Ecto neural progenitor cell (in vitro differentiated cells): ENCODE measurements at regions not wholly inside any gene's neighbourhood (a gene's known extent, or its start where the extent isn't known, plus 50 kb on each side); places are given as distances from the start of the nearest gene placed in this dataset.

ENCODE experiments used
- DNase-seq: peaks from one replicate; pipeline ENCODE4 v3.0.0-alpha.2; 2018; ENCODE audit warnings: low spot score

- DNase-seq = no peak
These were observed 50.3 kb upstream of the SORBS2 start for GRCh38 chr4:185862340-185862739.

DNA sequence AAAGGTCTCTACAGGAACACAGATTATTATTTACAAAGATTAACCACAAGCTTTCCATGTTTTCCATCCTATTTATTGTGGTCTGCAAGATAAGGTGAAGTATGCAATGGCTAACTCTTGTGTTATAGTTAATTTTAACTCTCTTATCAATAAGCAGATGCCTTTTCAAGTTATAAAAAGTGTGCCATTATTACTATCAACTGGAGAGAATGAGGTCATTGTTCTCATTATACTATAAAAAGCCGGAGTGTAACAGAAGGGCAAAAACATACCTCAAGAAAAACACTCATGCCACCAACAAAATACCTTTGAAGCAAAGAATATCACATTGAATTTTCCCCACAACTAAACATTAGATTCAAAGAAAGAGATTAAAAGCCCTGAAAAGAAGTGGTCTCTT lies 52.0 kb upstream of the SORBS2 start:
- DNase-seq = no peak

- DNase-seq = no peak
These were observed 53.9 kb upstream of the SORBS2 start for GRCh38 chr4:185865901-185866328.

DNA sequence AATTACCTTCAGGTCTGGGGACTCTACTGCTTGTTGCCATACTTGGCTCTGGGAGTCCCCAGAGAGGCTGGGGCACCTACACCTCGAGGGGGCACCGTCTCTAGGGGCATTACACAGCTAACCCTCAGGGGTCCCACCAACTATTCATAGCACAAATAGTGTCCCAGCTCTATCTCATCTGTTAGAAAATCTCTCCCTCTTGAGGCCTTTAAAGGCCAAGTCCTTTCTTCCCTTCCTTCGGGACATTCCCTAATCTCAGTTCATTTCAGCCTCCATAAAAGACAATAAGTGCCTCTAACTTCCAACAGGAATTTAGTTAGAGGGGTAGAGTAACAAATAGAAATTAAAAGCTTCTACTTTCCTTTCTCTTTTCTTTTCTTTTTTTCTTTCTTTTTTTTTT lies 55.8 kb upstream of the SORBS2 start:
- no peak for DNase-seq

DNA sequence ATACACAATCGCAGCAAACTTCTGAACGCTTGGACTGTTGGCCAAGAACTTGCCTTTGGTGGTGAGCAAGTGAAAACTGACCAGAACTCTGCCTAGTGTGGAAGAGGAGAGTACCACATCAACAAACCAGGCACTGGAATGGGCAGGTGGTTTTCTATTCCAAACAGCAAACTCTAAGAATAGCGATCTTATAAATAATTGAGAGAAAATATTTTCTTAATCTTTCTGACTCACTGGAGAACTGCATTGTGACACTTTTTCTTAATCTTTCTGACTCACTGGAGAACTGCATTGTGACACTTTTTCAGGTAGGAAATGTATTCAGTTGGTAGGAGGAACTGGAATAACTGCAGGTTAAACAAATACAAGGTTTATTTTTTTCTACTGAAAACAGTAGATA lies 57.0 kb upstream of the SORBS2 start:
- DNase-seq = no peak

DNA sequence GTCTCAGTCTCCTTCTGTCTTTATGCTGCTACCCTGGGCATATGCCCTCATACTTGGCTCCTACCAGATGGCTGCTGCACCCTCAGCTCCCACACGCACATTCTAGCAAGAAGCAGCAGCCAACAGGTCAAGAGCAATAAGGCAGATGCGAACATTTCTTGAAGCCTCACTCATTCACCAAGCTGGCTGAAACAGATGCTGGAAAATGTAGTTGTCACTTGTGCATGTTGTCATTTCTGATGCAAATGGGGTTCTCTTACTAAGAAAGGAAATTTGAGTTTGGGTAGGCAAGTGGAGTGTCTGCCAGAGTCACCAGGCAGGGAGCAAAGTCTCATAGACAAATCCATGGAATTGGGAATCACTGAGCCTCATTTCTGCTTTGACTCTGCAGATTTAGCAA lies 57.4 kb upstream of the SORBS2 start:
- DNase-seq = no peak

DNA sequence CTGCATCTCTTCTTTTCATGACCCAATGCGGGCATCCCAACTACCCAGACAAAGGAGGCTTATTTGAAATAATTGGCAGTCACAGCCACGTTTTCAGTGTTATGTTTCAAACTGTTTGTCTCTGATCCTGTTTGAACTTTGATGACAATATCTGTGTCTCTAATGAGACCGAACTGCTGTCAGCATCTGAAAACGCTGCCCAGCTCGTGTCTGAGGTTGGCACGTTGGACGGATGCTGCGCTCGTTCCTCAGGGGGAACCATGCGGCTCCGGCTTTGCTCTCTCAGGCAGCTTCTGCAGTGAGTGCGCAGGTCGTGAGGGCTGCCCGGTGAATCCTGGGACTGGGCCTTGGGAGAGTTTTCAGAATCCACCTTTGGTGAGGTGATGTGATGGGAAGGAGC lies 58.4 kb upstream of the SORBS2 start:
- no peak for DNase-seq

- no peak for DNase-seq
These were observed 60.9 kb upstream of the SORBS2 start for GRCh38 chr4:185872747-185873380.

- no peak for DNase-seq
These were observed 62.7 kb upstream of the SORBS2 start for GRCh38 chr4:185874516-185875230.

GRCh38 chr4:185875316-185875907 lies 63.4 kb upstream of the SORBS2 start:
- no peak for DNase-seq

DNA sequence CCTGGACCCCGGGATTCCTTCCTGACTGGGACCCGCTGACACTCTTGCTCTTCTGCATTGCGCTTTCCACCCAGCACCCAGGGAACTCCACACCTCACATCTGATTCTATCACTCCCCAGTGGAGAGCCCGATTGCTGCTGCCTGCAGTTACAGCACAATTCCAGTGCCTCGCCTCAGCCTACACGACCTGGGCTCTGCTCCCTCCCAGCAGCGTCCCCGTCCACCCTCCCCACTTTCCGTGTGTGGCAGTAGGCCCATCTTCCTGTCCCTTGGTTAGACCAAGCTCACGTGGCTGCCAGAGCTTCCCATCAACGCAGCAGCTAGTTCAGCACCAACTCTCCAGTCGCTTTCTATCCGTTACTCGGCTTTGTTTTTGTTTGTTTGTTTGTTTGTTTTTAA lies 66.6 kb upstream of the SORBS2 start:
- DNase-seq = no peak

DNA sequence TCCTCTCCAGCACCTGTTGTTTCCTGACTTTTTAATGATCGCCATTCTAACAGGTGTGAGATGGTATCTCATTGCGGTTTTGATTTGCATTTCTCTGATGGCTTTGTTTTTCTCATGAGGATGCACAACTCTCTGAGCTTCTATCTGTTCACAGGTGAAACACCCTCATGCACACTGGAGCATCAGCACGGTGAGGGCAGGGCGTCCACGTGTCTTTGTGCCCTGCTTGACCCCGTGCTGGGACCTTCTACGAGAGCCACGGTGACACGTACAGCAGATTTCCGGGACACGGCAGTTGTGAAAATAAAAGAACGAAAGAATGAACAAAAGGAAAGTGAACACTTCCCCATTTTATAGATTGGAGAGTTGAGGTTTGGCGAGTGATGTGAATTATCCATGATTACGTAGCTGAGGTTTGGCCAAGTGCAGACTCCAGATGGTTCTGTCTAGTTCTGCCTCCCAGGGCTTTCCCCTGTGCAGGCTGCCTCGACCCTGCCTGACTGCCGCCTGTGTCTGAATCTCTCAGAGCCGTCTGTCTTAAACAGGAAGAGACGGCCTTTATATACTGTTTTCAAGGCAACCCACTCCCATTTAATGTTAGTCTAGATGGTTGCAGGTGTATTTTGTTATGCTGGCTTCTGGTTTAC lies 67.8 kb upstream of the SORBS2 start:
- DNase-seq = no peak

- DNase-seq = no peak
These were observed 68.6 kb upstream of the SORBS2 start for GRCh38 chr4:185880571-185880970.

- no peak for DNase-seq
These were observed 69.4 kb upstream of the SORBS2 start for GRCh38 chr4:185881430-185881829.

DNA sequence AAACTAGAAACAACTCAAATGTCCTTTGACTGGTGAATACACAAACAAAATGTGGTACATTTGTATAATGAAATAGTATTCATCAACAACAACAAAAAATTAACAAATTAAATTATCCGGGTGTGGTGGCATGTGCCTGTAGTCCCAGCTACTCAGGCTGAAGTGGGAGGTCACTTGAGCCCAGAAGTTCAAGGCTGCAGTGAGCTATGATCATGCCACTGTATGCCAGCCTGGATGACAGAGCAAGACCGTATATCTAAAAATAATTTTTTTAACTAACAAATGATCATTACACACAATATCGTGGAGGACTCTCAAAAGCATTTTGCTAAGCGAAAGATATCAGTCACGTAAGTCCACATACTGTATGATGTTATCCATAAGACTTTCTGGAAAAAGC lies 71.6 kb upstream of the SORBS2 start:
- DNase-seq = no peak

DNA sequence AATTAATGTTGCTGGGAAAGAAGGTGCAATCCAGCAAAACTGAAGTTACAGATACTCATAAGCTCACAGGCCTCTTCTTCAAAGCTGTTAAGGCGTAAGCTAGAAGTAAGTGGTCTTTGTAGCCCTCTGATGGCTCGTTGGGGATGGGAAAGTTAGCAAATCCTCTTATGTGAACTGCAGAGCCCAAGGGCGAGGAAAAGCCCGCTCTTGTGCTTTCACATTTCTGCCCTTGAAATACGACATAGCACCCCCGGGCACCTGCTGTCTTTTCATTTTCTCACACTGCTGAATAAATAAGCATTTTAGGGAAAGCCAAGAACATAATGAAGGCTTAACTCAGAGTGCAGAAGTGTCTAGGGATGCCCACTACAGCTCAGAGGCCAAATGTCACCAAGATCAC lies 73.1 kb upstream of the SORBS2 start:
- DNase-seq = no peak

- DNase-seq = no peak
These were observed 73.6 kb upstream of the SORBS2 start for GRCh38 chr4:185885604-185886003.

GRCh38 chr4:185886832-185887524 lies 75.0 kb upstream of the SORBS2 start:
- no peak for DNase-seq

DNA sequence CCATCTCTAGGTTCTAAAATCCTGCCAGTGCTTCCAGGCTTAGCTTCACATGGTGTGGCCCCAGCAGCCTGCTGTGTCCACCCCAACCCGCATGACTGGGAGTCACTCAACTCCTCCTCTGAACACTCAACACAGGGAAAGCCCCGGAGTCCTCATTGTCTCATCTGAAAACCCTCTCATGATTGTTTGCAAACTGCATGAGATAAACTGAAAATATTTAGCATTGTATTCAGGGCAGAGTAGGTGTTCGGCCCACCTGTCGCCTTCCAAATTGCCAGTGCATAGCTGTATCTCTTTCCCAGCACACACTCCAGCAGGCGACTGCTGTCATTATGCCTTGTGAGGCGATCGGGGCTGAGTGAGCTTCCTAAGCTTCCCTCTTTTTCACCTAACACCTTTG lies 76.7 kb upstream of the SORBS2 start:
- no peak for DNase-seq

DNA sequence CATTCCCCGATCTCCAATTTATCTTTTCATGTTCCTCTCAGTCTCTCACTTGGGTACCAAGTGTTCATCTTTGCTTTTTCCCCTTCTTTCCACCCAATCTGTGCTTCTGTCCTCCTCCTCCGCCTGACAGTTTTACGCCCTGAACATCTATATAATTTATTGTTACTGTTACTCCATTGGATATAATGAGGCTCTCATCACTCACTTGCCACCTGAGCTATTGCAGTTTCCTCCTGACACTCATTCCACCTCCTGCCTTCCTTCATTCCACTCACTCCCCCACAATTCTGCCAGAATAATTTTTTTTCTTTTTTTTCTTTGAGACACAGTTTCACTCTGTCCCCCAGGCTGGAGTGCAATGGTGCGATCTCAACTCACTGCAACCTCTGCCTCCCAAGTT lies 77.6 kb upstream of the SORBS2 start:
- no peak for DNase-seq

- DNase-seq = no peak
These were observed 78.2 kb upstream of the SORBS2 start for GRCh38 chr4:185890196-185890595.

GRCh38 chr4:185892165-185892564 lies 80.2 kb upstream of the SORBS2 start:
- no peak for DNase-seq

GRCh38 chr4:185893500-185893899 lies 81.5 kb upstream of the SORBS2 start:
- no peak for DNase-seq
